DMS153 treated with DMSO at 0.1 percent for 48 hours (cell line): ENCODE measurements at regions not wholly inside any gene's neighbourhood (a gene's known extent, or its start where the extent isn't known, plus 50 kb on each side); places are given as distances from the start of the nearest gene placed in this dataset.

Source experiments
- DNase-seq: peaks from one replicate; lab custom pipeline; 2025; ENCODE audit not compliant: unreplicated experiment; lab: John Stamatoyannopoulos, UW

DNA sequence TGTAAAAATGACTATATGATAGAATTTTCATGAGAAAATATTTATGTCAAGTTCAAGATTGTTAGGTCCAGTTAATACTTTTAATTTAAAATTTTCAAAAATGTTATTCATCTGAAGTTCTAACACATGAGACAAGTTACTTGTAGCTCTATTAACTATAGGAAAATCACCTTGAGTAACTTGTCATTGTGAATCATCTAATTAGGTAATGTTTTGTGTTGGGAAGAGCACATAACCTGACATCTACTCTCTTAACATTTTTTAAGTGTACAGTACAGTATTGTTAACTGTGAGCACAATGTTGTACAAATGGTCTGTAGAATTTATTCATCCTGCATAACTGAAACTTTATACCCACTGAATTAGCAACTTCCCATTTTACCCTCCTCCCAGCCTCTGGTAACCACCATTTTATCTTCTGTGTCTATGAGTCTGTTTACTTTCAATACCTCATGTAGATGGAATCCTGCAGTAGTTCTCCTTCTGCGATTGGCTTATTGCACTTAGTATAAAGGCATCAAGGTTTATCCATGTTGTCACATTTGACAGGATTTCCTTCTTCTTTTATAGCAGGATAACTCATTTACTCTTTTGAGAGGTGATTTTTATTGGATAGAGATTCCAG, 54.6 kb downstream of the ARL4A start:
- no peak for DNase-seq

DNA sequence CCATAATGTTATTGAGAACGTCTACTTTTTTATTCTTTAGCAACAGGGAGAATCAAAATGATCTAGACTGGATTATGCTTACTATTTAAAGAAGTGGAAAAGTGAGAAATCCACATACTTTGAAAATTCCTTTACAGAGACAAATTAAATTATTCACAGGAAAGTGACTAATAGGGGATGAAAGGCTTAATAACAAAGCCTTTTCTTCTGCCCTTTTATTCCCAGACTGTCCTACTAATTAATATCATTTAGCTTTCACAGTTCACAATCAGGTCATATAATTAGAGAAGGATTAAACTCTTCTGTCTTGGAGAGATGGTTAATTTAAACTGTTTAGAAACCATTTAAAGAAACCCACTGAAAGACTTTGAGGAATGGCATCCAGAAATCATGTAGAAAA, 58.8 kb downstream of the ARL4A start:
- no peak for DNase-seq

GRCh38 chr7:12747687-12748306, 60.4 kb downstream of the ARL4A start:
- no peak for DNase-seq

- no peak for DNase-seq
Measured at GRCh38 chr7:12749069-12749468, 61.6 kb downstream of the ARL4A start.

GRCh38 chr7:12749746-12750145, 62.3 kb downstream of the ARL4A start:
- DNase-seq = no peak

DNA sequence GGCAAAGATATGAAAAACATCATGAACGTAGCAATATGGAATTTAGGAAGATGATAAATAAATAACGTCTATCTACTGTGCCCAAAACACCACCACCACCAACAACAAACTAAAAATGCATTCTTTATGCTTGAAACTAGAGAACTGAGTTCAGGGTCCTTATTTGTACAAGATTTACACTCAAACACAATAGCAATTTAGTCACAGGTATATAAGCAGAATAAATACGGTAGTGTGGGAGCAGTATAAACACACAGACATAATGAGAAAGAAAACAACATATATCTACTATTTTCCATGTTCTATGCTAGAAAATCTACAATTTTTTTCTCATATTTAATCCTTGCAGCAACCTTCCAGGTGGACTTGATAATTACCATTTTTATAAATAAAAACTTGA, 64.3 kb downstream of the ARL4A start:
- DNase-seq = no peak

DNA sequence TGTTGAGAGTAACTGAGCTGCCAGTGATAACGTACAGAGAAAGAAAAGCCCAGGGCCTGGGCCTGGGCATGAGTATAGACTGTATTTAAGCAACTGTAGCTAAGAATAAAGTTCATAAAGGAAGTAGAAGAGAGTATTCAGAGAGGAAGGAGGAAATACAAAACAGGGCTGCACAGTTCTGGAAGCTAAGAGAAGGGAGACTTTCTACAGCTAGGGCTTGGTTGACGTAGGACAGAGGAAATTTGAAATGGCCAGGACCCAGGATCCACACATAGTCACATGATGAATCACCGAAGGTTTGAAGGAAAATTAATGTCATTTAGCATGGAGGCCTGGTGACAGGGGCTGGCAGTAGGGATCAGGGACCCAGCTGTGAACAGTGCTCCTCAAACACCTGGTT, 66.7 kb downstream of the ARL4A start:
- no peak for DNase-seq

GRCh38 chr7:12756821-12757220, 69.4 kb downstream of the ARL4A start:
- DNase-seq = no peak

- no peak for DNase-seq
Measured at GRCh38 chr7:12757443-12757842, 70.0 kb downstream of the ARL4A start.

- DNase-seq = no peak
Measured at GRCh38 chr7:12759151-12759550, 71.7 kb downstream of the ARL4A start.

DNA sequence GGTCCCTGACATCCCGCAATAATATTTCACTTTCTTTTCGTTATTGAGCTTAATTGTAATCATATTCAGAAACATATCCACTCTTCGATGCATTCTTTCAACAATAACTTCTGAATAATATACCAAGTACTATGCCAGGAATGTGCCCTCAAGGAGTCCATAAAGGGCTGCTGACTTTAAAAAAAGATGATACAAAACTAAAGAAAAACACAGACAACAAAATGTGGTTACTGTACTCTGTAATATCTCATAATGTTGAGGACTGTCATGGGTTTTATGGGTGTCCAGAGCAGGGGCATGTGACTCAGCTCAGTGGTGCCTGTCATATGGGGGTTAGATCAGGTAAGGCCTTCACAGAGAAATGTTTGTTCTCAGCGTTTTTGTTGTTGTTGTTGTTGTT, 73.7 kb downstream of the ARL4A start:
- DNase-seq = no peak

GRCh38 chr7:12761691-12762090, 74.3 kb downstream of the ARL4A start:
- DNase-seq = no peak

GRCh38 chr7:12764458-12764891, 77.0 kb downstream of the ARL4A start:
- DNase-seq = no peak

DNA sequence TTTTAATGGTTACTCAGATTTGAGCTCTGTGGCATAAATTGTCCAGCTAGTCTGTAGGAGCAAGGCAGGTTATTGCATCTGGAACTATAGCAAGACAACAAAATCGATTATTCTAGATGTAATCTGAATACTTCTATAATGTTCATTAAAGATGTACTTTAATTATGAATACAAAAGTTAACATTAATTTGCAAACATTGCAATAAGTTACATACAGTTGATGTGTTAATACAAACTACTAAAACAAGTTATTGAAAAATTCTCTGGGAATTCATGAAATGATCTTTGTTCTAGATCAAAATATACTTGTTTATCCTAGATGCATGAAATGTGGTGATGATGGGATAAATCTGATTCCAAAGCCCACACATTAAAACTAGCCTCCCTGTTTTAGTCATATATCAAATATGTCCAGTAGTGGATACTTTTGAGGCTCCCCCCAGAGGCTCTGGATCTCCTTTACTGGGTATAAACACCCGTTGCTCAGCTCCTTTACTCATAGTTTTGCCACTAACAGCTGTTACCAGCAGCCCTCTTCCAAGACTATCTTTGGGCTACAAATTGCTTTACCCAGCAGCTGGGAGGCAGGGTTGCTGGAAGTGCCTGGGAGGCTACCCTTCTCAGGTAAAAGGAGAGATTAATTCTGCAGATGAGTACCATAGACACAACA, 78.1 kb downstream of the ARL4A start:
- no peak for DNase-seq

- DNase-seq = no peak
Measured at GRCh38 chr7:12766416-12766815, 79.0 kb downstream of the ARL4A start.

GRCh38 chr7:12768948-12769347, 81.5 kb downstream of the ARL4A start:
- no peak for DNase-seq

- DNase-seq = no peak
Measured at GRCh38 chr7:12769444-12769843, 82.0 kb downstream of the ARL4A start.

DNA sequence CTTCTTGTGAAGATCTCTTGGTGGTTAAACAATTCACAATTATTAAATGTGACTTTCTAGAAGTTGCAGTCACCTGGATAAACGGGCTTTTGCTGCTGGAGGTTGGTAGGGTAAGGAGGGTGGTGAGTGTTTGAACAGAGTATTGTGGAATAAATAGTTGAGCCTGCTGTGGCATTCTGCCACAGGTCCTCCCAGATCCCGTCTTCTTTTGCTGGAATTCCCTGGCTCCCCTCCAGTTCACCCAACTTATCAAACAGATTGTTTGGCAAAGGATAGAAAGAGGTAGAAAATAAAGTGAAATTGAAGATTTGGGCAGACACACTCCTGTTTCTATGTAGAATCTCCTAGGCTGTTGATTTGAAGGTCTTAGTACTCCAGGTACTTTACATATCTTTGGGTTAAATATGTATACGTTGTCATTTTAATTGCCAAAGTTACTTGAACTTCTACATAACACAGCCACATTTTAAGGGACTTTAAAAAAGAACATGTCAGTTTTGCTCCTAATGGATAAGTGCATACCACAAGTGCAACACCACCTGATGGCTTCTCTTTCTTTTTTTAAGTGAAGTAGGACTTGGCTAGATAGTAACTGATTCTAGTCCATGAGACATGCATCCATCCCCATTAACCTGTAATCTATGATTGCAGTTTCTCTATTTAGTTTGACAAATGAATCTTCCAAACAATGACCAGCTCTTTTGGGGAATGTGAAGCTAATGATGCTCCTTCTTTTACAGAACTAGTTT, 83.0 kb downstream of the ARL4A start:
- no peak for DNase-seq

DNA sequence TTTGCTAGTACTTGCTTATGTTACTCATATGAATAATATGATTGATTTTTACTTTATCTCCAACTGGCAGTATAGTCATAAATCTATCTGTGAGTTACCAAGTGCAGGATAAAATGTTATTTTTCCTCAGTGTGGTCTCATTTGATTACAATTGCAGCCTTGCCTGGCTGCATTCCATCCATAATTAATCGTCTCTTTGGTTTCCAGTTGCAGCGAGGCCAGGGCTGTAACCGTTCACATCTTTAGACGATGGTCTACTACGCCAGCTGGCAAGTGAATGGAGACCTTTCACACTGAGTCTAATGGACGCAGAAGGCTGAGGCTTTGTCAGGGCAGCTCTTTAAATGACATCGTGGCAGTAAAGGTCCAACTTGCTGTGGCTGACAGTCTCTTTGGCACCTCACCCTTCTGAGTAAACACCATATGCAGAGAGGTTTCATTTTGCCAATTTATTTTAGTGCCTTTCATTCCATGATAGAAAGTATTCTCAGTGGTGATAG, 84.0 kb downstream of the ARL4A start:
- peak; percentile 94 for DNase-seq

- no peak for DNase-seq
Measured at GRCh38 chr7:12772768-12773167, 85.3 kb downstream of the ARL4A start.

DNA sequence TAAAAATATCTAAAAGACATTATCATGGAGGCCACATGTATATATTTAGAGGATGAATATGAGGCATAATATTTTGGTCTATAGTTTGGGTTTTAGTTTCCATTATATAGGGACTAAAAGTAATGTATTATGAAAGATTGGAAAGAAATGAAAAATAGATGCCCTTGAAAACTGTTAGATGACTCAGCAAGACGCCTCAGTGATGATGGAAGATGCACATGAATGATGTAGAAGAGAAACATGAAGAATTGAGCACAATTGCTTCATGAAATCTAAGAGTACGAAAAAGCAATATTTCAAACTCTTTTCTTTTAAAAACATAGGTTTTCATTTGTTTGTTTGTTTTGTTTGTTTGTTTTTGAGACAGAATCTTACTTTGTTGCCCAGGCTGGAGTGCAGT, 89.8 kb downstream of the ARL4A start:
- DNase-seq = no peak

DNA sequence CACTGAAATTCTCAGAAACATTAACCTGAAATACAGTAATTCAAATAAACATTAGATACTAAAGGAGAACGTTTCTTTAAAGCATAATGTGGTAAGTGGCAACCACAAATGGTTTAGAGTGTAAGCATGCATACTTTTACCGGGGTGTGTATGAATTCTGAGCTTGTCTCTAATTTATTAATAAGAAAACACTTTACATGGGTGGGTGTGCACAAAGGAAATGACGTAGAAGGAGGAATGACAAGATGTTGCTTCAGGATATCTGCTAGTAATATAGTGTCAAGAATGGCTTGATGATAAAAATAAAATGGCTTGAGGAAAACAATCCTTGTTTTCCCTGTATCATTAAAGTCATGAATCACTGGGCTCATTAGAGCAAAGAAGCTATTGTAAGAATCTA, 92.5 kb downstream of the ARL4A start:
- no peak for DNase-seq
